ENCODE measurements at regions not wholly inside any gene's neighbourhood (a gene's known extent, or its start where the extent isn't known, plus 50 kb on each side); places are given as distances from the start of the nearest gene placed in this dataset.

- DNase-seq (ENCODE audit: low spot score in 2 of 2, unreplicated experiment in 2 of 2) = no peak
Observed at GRCh38 chr5:62692946-62693713, 114.5 kb downstream of the LRRC70 start.

GRCh38 chr5:62691946-62692345 lies 113.3 kb downstream of the LRRC70 start:
- TF ChIP-seq CTCF (IDR thresholded peaks at IDR 0.05; ENCODE audit: unreplicated experiment) = no peak
- Mint-ChIP-seq H3K36me3 (no peaks in the 10 kb centered on the region), H3K4me1 (peaks cover 4% of the 10 kb centered on the region), H3K4me3 (no peak overlapping the region), H3K27ac (no peak overlapping the region), H3K9me3 (no peaks in the 10 kb centered on the region), H3K27me3 (ENCODE audit: low read depth) (no peaks in the 10 kb centered on the region)
- DNase-seq (ENCODE audit: low spot score in 2 of 2, unreplicated experiment in 2 of 2) = no peak

More at GRCh38 chr5:62692946-62693713, 114.5 kb downstream of the LRRC70 start:
- no peak overlapping the region for H3K27ac Mint-ChIP-seq
- H3K4me1 Mint-ChIP-seq = peaks cover 4% of the 10 kb centered on the region
- H3K9me3 Mint-ChIP-seq = peaks cover 6% of the 10 kb centered on the region
- TF ChIP-seq CTCF (IDR thresholded peaks at IDR 0.05; ENCODE audit: unreplicated experiment) = no peak
- no peaks in the 10 kb centered on the region for H3K27me3 Mint-ChIP-seq (ENCODE audit: low read depth)
- H3K4me3 Mint-ChIP-seq = no peak overlapping the region
- no peaks in the 10 kb centered on the region for H3K36me3 Mint-ChIP-seq

- H3K4me3 Mint-ChIP-seq = no peak overlapping the region
Observed at GRCh38 chr5:62690421-62690820, 111.8 kb downstream of the LRRC70 start.

GRCh38 chr5:62689599-62690368 lies 111.2 kb downstream of the LRRC70 start:
- H3K36me3 Mint-ChIP-seq = no peaks in the 10 kb centered on the region
- H3K9me3 Mint-ChIP-seq = peaks cover 5% of the 10 kb centered on the region
- no peak overlapping the region for H3K4me3 Mint-ChIP-seq
- peaks cover 4% of the 10 kb centered on the region for H3K4me1 Mint-ChIP-seq
- peak overlapping the region; percentile 59 for H3K27ac Mint-ChIP-seq
- no peak for DNase-seq (ENCODE audit: low spot score in 2 of 2, unreplicated experiment in 2 of 2)
- no peaks in the 10 kb centered on the region for H3K27me3 Mint-ChIP-seq (ENCODE audit: low read depth)
- TF ChIP-seq CTCF (IDR thresholded peaks at IDR 0.05; ENCODE audit: unreplicated experiment) = no peak

More at GRCh38 chr5:62690421-62690820, 111.8 kb downstream of the LRRC70 start:
- DNase-seq (ENCODE audit: low spot score in 2 of 2, unreplicated experiment in 2 of 2) = no peak
- H3K4me1 Mint-ChIP-seq = peaks cover 4% of the 10 kb centered on the region
- TF ChIP-seq CTCF (IDR thresholded peaks at IDR 0.05; ENCODE audit: unreplicated experiment) = no peak
- no peaks in the 10 kb centered on the region for H3K27me3 Mint-ChIP-seq (ENCODE audit: low read depth)
- no peak overlapping the region for H3K27ac Mint-ChIP-seq
- H3K36me3 Mint-ChIP-seq = no peaks in the 10 kb centered on the region
- peaks cover 5% of the 10 kb centered on the region for H3K9me3 Mint-ChIP-seq

- peaks cover 4% of the 10 kb centered on the region for H3K4me1 Mint-ChIP-seq
- H3K36me3 Mint-ChIP-seq = no peaks in the 10 kb centered on the region
- H3K27me3 Mint-ChIP-seq (ENCODE audit: low read depth) = no peaks in the 10 kb centered on the region
- H3K9me3 Mint-ChIP-seq = peaks cover 5% of the 10 kb centered on the region
- no peak overlapping the region for H3K4me3 Mint-ChIP-seq
- H3K27ac Mint-ChIP-seq = no peak overlapping the region
- no peak for TF ChIP-seq CTCF (IDR thresholded peaks at IDR 0.05; ENCODE audit: unreplicated experiment)
- no peak for DNase-seq (ENCODE audit: low spot score in 2 of 2, unreplicated experiment in 2 of 2)
Observed at GRCh38 chr5:62686692-62687091, 108.1 kb downstream of the LRRC70 start.
